Activated naive CD8-positive, alpha-beta T cell (primary cell): ENCODE measurements at regions not wholly inside any gene's neighbourhood (a gene's known extent, or its start where the extent isn't known, plus 50 kb on each side); places are given as distances from the start of the nearest gene placed in this dataset.

Source experiments
- H3K27ac Mint-ChIP-seq: one replicate; pipeline ENCODE4 v1.8.0; 2021; ENCODE audit warnings: mixed read lengths
- H3K27me3 Mint-ChIP-seq: one replicate; pipeline ENCODE4 v1.8.0; 2021; ENCODE audit warnings: mixed read lengths
- H3K36me3 Mint-ChIP-seq: one replicate; pipeline ENCODE4 v1.8.0; 2021; ENCODE audit warnings: mixed read lengths
- H3K4me1 Mint-ChIP-seq: one replicate; pipeline ENCODE4 v1.8.0; 2021; ENCODE audit warnings: low read depth, mixed read lengths
- H3K4me3 Mint-ChIP-seq: one replicate; pipeline ENCODE4 v1.8.0; 2021; ENCODE audit warnings: mild to moderate bottlenecking, mixed read lengths
- H3K9me3 Mint-ChIP-seq: one replicate; pipeline ENCODE4 v1.8.0; 2021; ENCODE audit warnings: low read depth, mixed read lengths

DNA sequence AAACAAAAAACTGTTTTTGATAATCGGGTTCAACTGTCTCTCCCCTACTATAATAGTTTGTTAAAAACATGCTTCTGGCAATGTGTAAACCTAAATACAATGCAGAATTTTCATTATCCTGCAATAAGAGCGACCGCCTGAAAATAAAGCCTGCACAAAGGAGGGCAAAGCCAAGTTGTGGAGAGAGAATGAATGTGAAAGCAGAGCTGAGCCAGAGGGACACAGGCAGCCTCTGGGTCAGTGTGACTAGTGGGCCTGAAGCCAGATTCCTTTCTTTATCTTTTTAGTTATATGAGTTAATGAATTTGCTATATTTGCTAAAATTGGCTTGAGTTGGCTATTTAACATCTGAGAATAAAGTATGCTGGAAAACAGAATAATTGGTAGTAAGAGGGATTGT is 615.2 kb downstream of the PLA2G4A start:
- Mint-ChIP-seq H3K27ac (no peak overlapping the region), H3K4me1 (no peaks in the 10 kb centered on the region), H3K4me3 (no peak overlapping the region), H3K27me3 (no peaks in the 10 kb centered on the region), H3K9me3 (peaks cover 7% of the 10 kb centered on the region), H3K36me3 (no peaks in the 10 kb centered on the region)

DNA sequence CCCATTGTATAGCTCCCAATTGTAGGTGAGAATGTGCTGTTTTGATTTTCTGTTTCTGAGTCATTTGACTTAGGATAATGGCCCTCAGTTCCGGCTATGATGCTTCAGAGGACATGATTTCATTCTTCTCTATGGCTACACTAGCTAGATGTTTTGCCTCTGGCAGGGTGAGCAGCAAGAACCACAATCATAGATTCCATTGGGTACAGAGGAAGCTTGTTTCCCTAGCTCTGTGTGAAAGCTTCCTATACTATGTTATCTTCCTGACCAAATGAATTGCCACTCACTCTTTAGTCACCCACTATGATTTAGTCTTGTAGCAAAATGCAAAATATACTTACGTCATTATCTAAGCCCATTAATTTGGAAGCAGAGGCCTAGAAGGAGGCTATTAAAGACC is 616.3 kb downstream of the PLA2G4A start:
- Mint-ChIP-seq H3K36me3 (no peaks in the 10 kb centered on the region), H3K27me3 (no peaks in the 10 kb centered on the region), H3K4me1 (no peaks in the 10 kb centered on the region), H3K4me3 (no peak overlapping the region), H3K27ac (no peak overlapping the region), H3K9me3 (peaks cover 7% of the 10 kb centered on the region)

DNA sequence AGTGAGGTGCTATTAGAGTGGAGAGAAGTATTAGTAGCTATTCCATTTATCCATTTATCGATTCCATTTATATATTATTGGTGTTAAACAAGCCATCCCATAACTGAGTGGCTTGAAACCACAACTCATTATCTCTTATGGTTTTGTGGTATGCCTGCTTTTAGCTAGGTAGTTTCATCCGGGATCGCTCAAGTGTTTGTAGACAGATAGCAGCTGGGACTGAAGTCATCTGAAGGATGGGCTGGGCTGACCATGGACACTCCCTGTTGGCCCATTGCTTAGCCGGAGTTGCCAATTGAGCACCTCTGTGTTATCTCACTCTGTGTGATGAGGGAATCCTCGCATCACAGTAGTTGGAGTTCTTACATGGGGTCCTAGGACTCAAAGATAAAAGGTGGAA is 622.5 kb downstream of the PLA2G4A start:
- Mint-ChIP-seq H3K4me3 (no peak overlapping the region), H3K27ac (no peak overlapping the region), H3K36me3 (no peaks in the 10 kb centered on the region), H3K4me1 (no peaks in the 10 kb centered on the region), H3K27me3 (no peaks in the 10 kb centered on the region), H3K9me3 (peaks cover 3% of the 10 kb centered on the region)

DNA sequence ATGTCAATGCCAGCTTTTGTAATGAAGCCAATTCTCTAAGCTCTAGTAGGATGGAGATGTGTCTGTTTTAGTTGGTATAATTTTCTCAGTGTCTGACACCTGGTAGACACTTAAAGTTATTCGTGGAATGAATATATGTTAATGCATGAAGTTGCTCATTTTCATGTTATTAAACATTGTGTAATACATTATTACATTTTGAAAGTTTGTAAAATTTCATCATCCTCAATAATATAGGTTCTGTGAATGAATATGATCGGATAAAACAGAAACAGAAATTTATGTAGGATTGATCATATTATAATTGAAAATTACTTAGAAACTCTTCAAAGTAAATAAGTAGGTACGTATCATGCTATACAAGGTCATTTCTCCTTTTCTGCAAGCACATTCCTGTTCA is 625.3 kb downstream of the PLA2G4A start:
- Mint-ChIP-seq H3K36me3 (no peaks in the 10 kb centered on the region), H3K27ac (no peak overlapping the region), H3K4me3 (no peak overlapping the region), H3K9me3 (no peaks in the 10 kb centered on the region), H3K27me3 (no peaks in the 10 kb centered on the region), H3K4me1 (no peaks in the 10 kb centered on the region)

DNA sequence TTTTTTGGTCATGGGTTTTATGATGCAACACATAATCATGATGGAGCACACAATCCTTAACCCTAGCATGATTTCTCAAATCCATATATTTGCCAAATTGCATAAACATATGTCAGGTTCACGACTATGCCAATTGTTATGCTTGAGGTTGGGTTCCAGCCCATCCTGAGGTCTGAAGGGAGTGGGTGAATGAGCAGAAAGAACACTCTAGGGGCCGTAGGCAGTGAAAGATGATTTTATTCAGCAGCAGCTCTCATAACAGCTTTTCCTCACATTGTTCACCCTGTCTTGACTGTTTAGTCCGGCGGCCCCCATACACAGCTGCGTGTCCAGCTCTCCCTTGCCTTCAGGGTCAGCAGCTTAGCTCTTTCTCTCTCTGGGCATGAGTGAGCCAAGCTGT is 627.7 kb downstream of the PLA2G4A start:
- Mint-ChIP-seq H3K36me3 (no peaks in the 10 kb centered on the region), H3K4me3 (no peak overlapping the region), H3K4me1 (no peaks in the 10 kb centered on the region), H3K27me3 (no peaks in the 10 kb centered on the region), H3K27ac (no peak overlapping the region), H3K9me3 (peaks cover 5% of the 10 kb centered on the region)

DNA sequence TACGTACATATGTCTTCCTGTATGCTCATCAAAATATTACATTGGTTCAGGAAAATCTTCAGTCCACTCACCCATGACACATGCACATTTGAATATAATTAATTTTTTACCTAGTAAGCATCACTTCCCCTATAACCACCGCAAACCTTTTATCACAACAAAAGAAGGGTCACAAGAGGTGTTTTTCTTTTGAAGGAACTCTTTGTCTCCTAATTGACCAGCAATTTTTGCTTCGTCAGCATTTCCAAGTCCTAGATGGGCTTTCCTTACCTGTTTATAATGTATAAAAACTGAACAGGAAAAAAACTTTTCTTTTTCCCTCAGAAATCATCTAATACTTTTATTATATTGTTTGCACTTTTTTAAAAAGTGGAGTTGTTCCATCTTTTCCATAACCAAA is 631.3 kb downstream of the PLA2G4A start:
- Mint-ChIP-seq H3K9me3 (peaks cover 24% of the 10 kb centered on the region), H3K27me3 (no peaks in the 10 kb centered on the region), H3K36me3 (no peaks in the 10 kb centered on the region), H3K4me3 (no peak overlapping the region), H3K27ac (no peak overlapping the region), H3K4me1 (no peaks in the 10 kb centered on the region)

DNA sequence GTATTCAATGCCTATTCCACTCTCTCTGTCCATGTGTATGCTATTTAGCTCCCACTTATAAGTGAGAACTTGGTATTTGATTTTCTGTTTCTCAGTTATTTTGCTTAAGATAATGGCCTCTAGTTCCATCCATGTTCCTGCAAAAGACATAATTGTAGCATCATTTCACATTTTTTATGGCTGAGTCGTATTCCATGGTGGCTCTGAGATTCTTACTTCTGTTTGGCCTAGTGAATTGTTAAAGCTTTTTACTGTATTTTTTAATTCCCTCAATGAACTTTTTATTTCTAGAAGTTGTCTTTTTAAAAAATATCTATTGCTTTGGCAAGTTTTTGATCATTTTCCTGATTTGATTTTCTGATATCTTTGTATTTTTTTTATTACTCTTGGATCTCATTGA is 635.6 kb downstream of the PLA2G4A start:
- H3K27ac Mint-ChIP-seq, result no peak overlapping the region
- H3K9me3 Mint-ChIP-seq, result peaks cover 25% of the 10 kb centered on the region

GRCh38 chr1:187465441-187465840 is 636.7 kb downstream of the PLA2G4A start:
- H3K36me3 Mint-ChIP-seq, result no peaks in the 10 kb centered on the region
- H3K9me3 Mint-ChIP-seq, result peaks cover 25% of the 10 kb centered on the region
- H3K27ac Mint-ChIP-seq, result no peak overlapping the region
- no peak overlapping the region for H3K4me3 Mint-ChIP-seq
- H3K4me1 Mint-ChIP-seq, result no peaks in the 10 kb centered on the region
- H3K27me3 Mint-ChIP-seq, result no peaks in the 10 kb centered on the region

More for the DNA sequence above, 635.6 kb downstream of the PLA2G4A start:
- Mint-ChIP-seq H3K4me1 (no peaks in the 10 kb centered on the region), H3K27me3 (no peaks in the 10 kb centered on the region), H3K4me3 (no peak overlapping the region), H3K36me3 (no peaks in the 10 kb centered on the region)

- Mint-ChIP-seq H3K4me3 (no peak overlapping the region), H3K4me1 (no peaks in the 10 kb centered on the region)
These were observed 641.1 kb downstream of the PLA2G4A start for GRCh38 chr1:187469836-187470235.

GRCh38 chr1:187471555-187471954 is 642.8 kb downstream of the PLA2G4A start:
- H3K9me3 Mint-ChIP-seq, result no peaks in the 10 kb centered on the region
- peaks cover 2% of the 10 kb centered on the region for H3K27me3 Mint-ChIP-seq
- no peaks in the 10 kb centered on the region for H3K36me3 Mint-ChIP-seq
- H3K27ac Mint-ChIP-seq, result no peak overlapping the region
- no peak overlapping the region for H3K4me3 Mint-ChIP-seq
- no peaks in the 10 kb centered on the region for H3K4me1 Mint-ChIP-seq

More at GRCh38 chr1:187469836-187470235, 641.1 kb downstream of the PLA2G4A start:
- H3K36me3 Mint-ChIP-seq, result no peaks in the 10 kb centered on the region
- H3K27ac Mint-ChIP-seq, result no peak overlapping the region
- H3K9me3 Mint-ChIP-seq, result peaks cover 4% of the 10 kb centered on the region
- peaks cover 2% of the 10 kb centered on the region for H3K27me3 Mint-ChIP-seq

GRCh38 chr1:187474336-187474735 is 645.6 kb downstream of the PLA2G4A start:
- peaks cover 2% of the 10 kb centered on the region for H3K27me3 Mint-ChIP-seq

DNA sequence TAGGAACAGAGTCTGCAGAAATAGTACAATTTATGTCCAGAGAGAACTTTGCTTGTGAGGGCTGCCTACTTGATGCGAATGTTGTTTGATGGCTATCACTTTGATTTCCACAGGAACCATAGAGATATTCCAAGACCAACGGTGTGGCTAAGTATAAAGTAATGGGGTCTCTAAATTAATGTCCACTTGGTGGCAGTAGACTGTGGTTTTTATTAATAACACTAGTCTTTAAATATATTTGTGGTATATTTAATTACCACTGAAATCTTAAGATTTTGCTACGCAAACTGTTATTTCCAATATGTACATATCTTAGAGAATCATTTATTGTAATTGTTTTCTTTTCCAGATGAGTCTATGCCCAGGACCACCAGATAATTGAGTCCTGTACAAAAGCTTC is 647.9 kb downstream of the PLA2G4A start:
- Mint-ChIP-seq H3K27me3 (no peaks in the 10 kb centered on the region), H3K4me3 (no peak overlapping the region), H3K36me3 (no peaks in the 10 kb centered on the region), H3K27ac (no peak overlapping the region), H3K9me3 (no peaks in the 10 kb centered on the region), H3K4me1 (no peaks in the 10 kb centered on the region)

More at GRCh38 chr1:187474336-187474735, 645.6 kb downstream of the PLA2G4A start:
- no peaks in the 10 kb centered on the region for H3K36me3 Mint-ChIP-seq
- no peak overlapping the region for H3K4me3 Mint-ChIP-seq
- H3K27ac Mint-ChIP-seq, result no peak overlapping the region
- no peaks in the 10 kb centered on the region for H3K4me1 Mint-ChIP-seq
- H3K9me3 Mint-ChIP-seq, result no peaks in the 10 kb centered on the region

DNA sequence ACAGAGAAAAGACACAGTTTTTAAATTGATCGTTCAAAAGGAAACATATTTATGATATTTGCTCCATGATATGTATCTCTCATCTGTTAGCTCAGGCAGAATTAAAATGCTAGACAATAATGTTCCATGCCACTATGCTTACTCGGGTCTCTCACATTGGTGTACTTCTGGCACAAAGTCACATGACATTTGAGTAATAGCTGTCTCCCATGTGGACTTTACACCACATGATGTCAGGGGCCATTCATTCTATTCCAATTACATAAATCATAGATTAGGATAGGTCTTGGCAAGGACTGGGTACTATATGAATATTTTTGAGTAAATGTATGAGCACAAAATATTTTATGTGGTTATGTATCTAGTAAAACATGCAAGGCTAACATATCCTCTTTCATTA is 648.4 kb downstream of the PLA2G4A start:
- no peaks in the 10 kb centered on the region for H3K9me3 Mint-ChIP-seq
- no peak overlapping the region for H3K27ac Mint-ChIP-seq
- no peaks in the 10 kb centered on the region for H3K36me3 Mint-ChIP-seq
- no peaks in the 10 kb centered on the region for H3K4me1 Mint-ChIP-seq
- no peaks in the 10 kb centered on the region for H3K27me3 Mint-ChIP-seq
- H3K4me3 Mint-ChIP-seq, result no peak overlapping the region

GRCh38 chr1:187477535-187477934 is 648.8 kb downstream of the PLA2G4A start:
- Mint-ChIP-seq H3K4me1 (no peaks in the 10 kb centered on the region), H3K9me3 (no peaks in the 10 kb centered on the region), H3K27ac (no peak overlapping the region), H3K27me3 (no peaks in the 10 kb centered on the region), H3K4me3 (no peak overlapping the region), H3K36me3 (no peaks in the 10 kb centered on the region)

DNA sequence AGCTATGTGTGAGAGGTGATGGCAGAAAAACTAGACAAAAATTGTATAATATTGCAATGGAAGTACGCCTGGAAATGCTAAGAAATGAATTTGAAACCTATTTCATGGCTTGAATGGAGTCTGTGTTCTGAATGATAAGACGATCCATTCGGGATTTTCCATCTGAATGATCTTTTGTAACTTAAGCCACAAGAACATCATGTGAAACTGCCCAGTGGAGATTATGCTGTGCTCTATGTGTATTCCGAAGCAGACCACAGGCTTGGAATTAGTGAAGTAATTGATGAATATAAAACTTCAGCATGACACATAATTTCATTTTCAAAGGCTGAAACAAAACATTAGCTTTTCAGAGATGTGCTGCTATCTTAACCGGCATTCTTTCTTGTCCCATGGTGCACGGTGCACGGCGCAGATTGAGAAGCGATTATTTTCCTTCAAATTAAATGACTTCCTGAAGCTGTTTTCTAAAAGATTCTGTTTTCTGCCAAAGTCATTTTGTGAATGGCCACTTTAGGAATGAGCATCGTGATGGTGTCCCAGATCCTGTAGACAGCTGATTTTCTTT is 652.9 kb downstream of the PLA2G4A start:
- no peak overlapping the region for H3K4me3 Mint-ChIP-seq
- H3K36me3 Mint-ChIP-seq, result no peaks in the 10 kb centered on the region
- H3K27ac Mint-ChIP-seq, result no peak overlapping the region
- no peaks in the 10 kb centered on the region for H3K27me3 Mint-ChIP-seq
- no peaks in the 10 kb centered on the region for H3K4me1 Mint-ChIP-seq
- peaks cover 12% of the 10 kb centered on the region for H3K9me3 Mint-ChIP-seq

GRCh38 chr1:187490266-187490665 is 661.5 kb downstream of the PLA2G4A start:
- no peaks in the 10 kb centered on the region for H3K36me3 Mint-ChIP-seq
- no peak overlapping the region for H3K4me3 Mint-ChIP-seq
- H3K9me3 Mint-ChIP-seq, result peaks cover 8% of the 10 kb centered on the region
- no peak overlapping the region for H3K27ac Mint-ChIP-seq
- H3K27me3 Mint-ChIP-seq, result no peaks in the 10 kb centered on the region
- H3K4me1 Mint-ChIP-seq, result no peaks in the 10 kb centered on the region
